NCI-H2107 treated with DMSO at 0.1 percent for 48 hours (cell line): ENCODE measurements at regions not wholly inside any gene's neighbourhood (a gene's known extent, or its start where the extent isn't known, plus 50 kb on each side); places are given as distances from the start of the nearest gene placed in this dataset.

ENCODE experiments used
- DNase-seq: peaks from one replicate; lab custom pipeline; 2025; ENCODE audit not compliant: unreplicated experiment; lab: John Stamatoyannopoulos, UW

- no peak for DNase-seq
Observed at GRCh38 chr2:23092831-23093230, 292.1 kb upstream of the KLHL29 start.

- DNase-seq = no peak
Observed at GRCh38 chr2:23093513-23093912, 291.5 kb upstream of the KLHL29 start.

GRCh38 chr2:23096906-23097602 lies 287.9 kb upstream of the KLHL29 start:
- DNase-seq = no peak

GRCh38 chr2:23100406-23100805 lies 284.6 kb upstream of the KLHL29 start:
- DNase-seq = no peak

- no peak for DNase-seq
Observed at GRCh38 chr2:23106242-23106785, 278.7 kb upstream of the KLHL29 start.

- no peak for DNase-seq
Observed at GRCh38 chr2:23107327-23107941, 277.5 kb upstream of the KLHL29 start.

GRCh38 chr2:23111263-23111662 lies 273.7 kb upstream of the KLHL29 start:
- no peak for DNase-seq

- no peak for DNase-seq
Observed at GRCh38 chr2:23112517-23112916, 272.5 kb upstream of the KLHL29 start.

GRCh38 chr2:23114299-23114698 lies 270.7 kb upstream of the KLHL29 start:
- DNase-seq = no peak

- DNase-seq = no peak
Observed at GRCh38 chr2:23118313-23118712, 266.7 kb upstream of the KLHL29 start.

- no peak for DNase-seq
Observed at GRCh38 chr2:23118894-23119293, 266.1 kb upstream of the KLHL29 start.

- no peak for DNase-seq
Observed at GRCh38 chr2:23120161-23120560, 264.8 kb upstream of the KLHL29 start.

- no peak for DNase-seq
Observed at GRCh38 chr2:23121968-23122648, 262.9 kb upstream of the KLHL29 start.

- DNase-seq = no peak
Observed at GRCh38 chr2:23122681-23123215, 262.2 kb upstream of the KLHL29 start.

GRCh38 chr2:23123686-23124085 lies 261.3 kb upstream of the KLHL29 start:
- no peak for DNase-seq

- no peak for DNase-seq
Observed at GRCh38 chr2:23124214-23124750, 260.7 kb upstream of the KLHL29 start.

- DNase-seq = no peak
Observed at GRCh38 chr2:23127465-23127864, 257.5 kb upstream of the KLHL29 start.

- DNase-seq = no peak
Observed at GRCh38 chr2:23128684-23129292, 256.2 kb upstream of the KLHL29 start.

GRCh38 chr2:23131066-23131575 lies 253.9 kb upstream of the KLHL29 start:
- no peak for DNase-seq

- DNase-seq = no peak
Observed at GRCh38 chr2:23132000-23132399, 253.0 kb upstream of the KLHL29 start.
